Activated CD8-positive, alpha-beta memory T cell treated with anti-CD3 and anti-CD28 coated beads, Interleukin-2, amount 50 U/mL, for 24 hours (primary cell): ENCODE measurements at regions not wholly inside any gene's neighbourhood (a gene's known extent, or its start where the extent isn't known, plus 50 kb on each side); places are given as distances from the start of the nearest gene placed in this dataset.
"Not testable (repeated sequence)": the region's sequence is repeated elsewhere in the genome, so short reads cannot be mapped to it uniquely, and the experiment has no call there.

Source experiments
- DNase-seq: peaks from one replicate; pipeline ENCODE4 v3.0.0-alpha.2; 2020; ENCODE audit errors: extremely low read depth

DNA sequence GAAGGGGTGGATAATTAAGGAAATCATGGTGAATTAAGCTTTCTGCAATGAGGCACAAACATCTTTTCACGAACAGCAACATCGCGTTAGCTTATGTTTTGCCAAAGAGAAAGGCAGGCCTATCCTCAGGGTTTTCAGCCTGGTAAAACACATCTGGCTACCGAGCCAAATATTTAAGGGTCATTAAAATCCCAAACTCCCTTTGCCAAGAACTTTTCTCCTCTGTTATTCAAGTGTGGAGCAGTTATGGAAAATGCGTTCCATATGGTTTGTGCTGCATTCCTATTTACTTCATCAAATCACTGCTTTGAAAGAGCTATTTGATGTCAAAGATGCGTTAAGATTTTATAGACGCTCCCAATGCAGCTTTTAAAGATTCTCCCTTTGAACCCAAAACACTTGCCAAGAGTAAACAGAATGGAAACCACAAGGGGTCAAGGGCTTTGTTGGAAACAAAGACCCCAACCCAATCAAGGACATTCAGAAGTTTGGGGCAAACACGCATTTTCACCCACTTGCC lies 308.3 kb upstream of the CDH5 start:
- no peak for DNase-seq

GRCh38 chr16:66057057-66057456 lies 309.4 kb upstream of the CDH5 start:
- DNase-seq: no peak

DNA sequence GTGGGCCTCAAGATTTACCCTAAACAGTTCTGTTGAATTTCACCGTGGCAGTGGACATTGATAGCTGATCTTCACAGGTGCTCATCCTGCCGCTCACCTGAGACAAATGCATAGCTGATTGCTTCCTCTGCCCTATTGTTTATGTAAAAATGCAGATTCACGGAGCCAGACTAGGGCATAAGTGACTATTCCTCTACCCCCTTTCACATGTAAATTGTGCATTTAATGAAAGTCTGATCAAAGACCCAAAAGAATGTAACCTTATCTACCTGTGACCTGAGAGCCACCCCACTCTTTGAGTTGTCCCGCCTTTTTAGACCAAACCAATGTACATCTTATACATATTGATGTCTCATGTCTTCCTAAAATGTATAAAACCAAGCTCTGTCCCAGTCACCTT lies 312.4 kb upstream of the CDH5 start:
- no peak for DNase-seq

DNA sequence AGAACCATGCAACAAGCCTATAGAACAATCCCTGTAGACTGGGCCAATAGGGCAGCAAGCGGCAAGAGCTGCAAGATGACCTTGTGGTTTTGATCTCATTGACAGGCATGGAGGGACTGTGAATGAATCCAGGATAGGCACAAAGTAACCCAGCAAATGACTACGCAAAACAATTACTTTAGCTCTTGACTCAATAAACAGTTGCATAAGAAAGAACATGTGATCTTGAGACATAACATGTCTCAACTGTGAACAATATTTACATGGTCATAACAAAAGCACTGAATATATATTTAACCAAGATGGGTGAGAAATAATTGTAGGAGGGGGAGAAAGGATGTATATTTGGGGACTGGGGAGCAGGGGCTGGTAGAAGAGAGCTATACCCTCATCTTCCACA lies 313.7 kb upstream of the CDH5 start:
- DNase-seq: no peak

DNA sequence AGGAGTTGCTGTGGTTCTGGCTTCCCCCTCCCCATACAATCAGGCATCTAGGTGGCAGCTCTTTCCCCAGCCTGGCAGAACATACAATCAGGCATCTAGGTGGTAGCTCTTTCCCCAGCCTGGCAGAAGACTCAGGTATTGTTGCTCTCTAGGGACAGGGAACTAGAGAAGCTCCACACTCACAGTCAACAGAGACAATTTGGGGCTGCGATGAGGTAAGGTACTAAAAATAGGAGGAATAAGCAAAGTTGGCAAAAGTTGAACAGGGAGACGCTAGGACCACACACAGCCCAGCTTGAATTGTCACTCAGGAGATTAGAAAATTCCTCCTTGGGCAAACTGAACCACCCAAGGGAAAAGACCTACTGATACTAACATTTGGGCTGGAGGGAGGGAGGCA lies 315.5 kb upstream of the CDH5 start:
- DNase-seq: no peak

- DNase-seq: no peak
These were observed 316.6 kb upstream of the CDH5 start for GRCh38 chr16:66049865-66050264.

- DNase-seq: no peak
These were observed 320.9 kb upstream of the CDH5 start for GRCh38 chr16:66045626-66046025.

GRCh38 chr16:66044556-66044955 lies 321.9 kb upstream of the CDH5 start:
- DNase-seq: no peak

DNA sequence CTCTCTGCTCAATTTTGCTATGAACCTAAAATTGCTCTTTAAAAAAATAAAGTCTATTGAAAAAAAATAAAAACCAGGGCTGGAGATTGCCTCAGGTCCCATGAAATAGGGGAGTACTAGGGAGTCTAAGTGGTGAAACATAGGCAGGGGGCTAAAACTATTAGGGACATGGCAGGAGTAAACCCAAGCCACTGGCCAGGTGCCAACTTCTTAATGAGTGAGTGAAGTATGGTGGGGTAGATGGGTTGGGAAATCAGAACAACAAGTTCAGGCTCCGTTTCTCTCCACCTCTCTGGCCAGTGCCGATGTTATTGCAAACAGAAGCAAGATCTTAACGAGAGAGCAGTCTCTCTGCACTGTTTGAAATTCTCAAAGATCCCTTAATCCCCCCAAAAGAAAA lies 322.4 kb upstream of the CDH5 start:
- DNase-seq: no peak

- no peak for DNase-seq
These were observed 323.2 kb upstream of the CDH5 start for GRCh38 chr16:66043326-66043725.

DNA sequence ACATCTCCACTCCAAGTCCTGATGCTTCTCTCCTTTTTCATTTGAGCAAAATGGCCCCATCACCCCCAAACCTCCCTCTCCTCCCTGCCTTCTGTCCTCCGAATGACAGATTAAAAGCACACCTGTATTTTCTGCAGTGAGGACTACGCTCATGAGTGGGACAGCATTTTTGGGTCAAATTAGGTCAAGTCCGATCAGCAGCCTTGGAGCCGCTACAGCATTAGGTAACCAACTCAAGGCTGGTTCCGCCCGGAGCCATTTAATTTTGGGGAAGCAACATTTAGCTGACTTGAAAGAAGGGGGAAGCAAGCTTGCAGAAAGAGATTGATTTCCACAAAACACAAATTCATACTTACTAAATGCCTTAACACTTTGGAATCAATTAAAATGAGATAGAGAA lies 324.1 kb upstream of the CDH5 start:
- no peak for DNase-seq

DNA sequence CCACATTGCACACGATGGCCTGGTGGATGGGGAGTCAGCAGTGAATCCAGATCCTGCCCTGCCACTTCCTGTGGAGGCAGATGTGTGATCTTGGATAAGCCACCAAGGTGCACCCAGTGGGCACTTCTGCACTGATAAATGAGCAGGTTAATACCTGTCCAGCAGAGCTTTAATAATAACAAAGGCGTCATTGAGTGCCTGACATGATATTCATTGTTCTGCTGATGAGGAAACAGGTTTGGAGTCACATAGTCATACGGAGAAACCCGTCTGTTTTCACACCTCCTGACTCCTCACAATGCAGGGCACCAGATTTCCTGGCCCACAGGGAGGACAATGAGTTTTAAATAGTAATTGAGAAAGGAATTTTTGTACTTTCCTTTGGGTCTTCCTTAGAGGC lies 324.6 kb upstream of the CDH5 start:
- DNase-seq: no peak

GRCh38 chr16:66039793-66040192 lies 326.7 kb upstream of the CDH5 start:
- no peak for DNase-seq

GRCh38 chr16:66036793-66037715 lies 329.4 kb upstream of the CDH5 start:
- no peak for DNase-seq

DNA sequence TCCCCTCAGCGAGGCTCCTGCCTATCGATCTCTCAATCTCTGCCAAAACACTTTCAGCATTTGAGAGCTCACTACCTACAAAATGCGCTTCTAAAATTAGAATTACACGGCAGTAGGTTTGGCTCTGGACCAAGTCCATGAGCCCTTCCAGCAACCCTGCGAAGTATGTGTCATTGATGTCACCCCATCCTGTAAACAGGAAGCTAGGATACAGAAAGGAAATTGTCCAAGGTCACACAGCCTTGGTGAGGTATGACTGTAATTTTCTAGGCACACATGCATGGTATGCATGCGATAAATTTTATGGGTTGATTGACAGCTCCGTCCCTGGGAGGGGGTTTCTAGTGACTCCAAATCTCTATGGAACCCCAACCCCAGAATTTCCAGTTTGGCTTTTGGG lies 330.3 kb upstream of the CDH5 start:
- no peak for DNase-seq

DNA sequence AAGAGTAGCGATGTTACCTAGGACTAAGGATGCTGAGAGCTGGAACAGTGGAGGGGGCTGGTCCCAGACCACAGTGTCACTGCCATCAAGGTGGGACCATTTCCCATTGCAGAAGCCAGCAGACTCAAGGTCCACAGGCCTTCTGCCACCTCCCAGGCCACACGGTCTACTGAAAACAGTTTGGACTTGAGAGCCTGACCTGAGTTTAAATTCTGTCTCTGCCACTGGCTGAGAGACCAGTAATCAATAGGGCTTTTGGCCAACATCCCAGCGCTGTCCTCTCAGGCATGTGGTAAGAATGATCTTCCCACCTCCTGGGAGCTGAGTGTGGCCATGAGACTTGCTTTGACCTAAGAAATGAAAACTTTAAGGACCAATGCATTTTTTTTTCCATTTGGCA lies 331.4 kb upstream of the CDH5 start:
- no peak for DNase-seq

DNA sequence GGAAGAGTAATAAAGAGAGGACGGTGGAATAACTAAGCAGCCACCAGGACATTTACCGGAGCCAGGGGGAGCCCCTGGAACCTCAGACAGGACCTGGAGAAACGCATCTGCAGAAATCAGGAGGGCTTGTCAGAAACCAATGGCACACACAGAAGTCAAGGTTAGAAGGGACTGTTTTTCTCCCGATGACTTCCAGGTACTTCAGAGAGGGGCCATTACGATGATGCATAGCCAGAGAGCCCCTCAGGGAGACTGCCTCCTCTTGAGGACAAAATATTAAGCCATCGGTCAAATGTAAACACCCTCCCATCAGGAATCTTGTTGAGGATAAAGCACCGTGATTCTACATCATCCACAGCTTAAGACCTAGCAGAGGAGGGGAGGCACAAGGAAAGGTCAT lies 333.6 kb upstream of the CDH5 start:
- DNase-seq: no peak

GRCh38 chr16:66030036-66030435 lies 336.5 kb upstream of the CDH5 start:
- DNase-seq: no peak

DNA sequence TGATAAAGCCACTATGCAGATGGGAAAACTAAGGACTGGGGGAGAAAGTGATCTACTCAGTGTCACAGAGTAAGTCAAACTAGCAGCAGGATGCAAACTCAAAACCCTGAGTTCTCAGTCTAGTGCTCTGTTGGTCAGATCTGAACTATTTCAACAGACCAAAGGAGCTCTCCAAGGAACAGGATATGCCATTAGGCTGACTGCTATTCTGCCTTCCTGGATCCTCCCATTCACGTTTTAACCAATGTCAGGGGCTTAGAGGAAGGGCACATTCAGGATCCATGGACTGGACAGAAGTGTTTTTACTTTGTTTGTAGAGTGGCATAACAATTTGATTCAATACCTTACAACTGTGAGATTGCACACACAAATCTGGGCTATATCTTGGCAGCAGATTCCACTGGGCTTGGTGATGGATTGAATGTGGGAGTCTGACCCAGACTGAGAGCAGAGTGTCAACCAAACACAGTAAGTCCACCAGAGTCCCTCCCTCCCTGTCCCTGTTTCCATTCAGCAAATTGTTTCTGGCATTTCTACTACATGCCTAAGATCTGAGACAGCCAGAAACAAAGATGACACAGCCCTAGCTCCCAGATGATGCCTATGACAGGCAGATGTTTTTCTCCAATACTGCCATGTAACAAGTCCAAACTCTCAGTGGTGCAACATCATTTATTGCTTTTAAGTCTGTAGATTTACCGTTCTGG lies 337.8 kb upstream of the CDH5 start:
- DNase-seq: no peak

GRCh38 chr16:66026787-66027330 lies 339.6 kb upstream of the CDH5 start:
- no peak for DNase-seq

DNA sequence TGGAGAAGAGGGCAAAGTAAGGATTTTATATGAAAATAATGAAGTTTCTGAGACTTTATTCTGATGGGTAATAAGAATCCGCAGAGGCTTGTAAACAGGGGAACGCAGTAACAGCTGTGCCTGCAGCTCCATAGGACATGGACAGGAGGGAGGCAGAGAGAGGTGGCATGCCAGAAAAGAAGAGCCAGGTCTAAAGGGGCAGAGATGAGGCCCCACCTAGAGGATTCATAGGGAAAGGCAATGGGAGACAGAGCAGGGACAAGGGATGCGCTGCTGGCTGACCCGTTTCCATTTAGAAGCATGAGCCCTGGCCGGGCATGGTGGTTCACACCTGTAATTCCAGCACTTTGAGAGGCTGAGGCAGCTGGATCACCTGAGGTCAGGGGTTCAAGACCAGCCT lies 340.3 kb upstream of the CDH5 start:
- no peak for DNase-seq

- DNase-seq: no peak
These were observed 340.7 kb upstream of the CDH5 start for GRCh38 chr16:66025751-66026150.

DNA sequence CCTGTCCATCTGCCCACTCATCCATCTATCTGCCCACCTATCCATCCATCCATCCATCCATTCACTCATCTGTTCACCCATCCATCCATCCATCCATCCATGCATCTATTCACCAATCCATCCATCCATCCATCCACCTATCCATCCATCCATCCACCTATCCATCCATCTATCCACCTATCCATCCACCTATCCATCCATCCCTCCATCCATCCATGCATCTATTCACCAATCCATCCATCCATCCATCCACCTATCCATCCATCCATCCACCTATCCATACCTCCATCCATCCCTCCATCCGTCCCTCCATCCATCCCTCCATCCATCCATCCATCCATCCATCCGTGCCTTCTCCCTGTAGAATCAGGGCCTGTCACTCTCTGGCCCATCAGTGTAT lies 341.9 kb upstream of the CDH5 start:
- DNase-seq: not testable (repeated sequence)
